GM06990 (cell line): ENCODE measurements at regions not wholly inside any gene's neighbourhood (a gene's known extent, or its start where the extent isn't known, plus 50 kb on each side); places are given as distances from the start of the nearest gene placed in this dataset.

ENCODE experiments used
- DNase-seq: peaks from one replicate; pipeline ENCODE4 v3.0.0-alpha.2; 2011; ENCODE audit not compliant: insufficient read length; ENCODE audit errors: extremely low read depth
- H3K27me3 ChIP-seq: replicated peaks from 2 replicates; pipeline ENCODE4 v1.6.0; 2011; ENCODE audit warnings: low read length; ENCODE audit not compliant: control insufficient read depth, insufficient read depth
- H3K36me3 ChIP-seq: 2 replicates; pipeline ENCODE4 v1.5.1; 2011; ENCODE audit warnings: low read length; ENCODE audit not compliant: control insufficient read depth, insufficient read depth
- H3K4me3 ChIP-seq: replicated peaks from 2 replicates; pipeline ENCODE4 v1.5.1; 2011; ENCODE audit warnings: low read depth, mild to moderate bottlenecking, control low read depth, low read length
- CTCF ChIP-seq: IDR thresholded peaks from 2 replicates; pipeline ENCODE4 v1.5.1; 2011; ENCODE audit warnings: low read length, control low read depth, mild to moderate bottlenecking, inconsistent platforms; ENCODE audit not compliant: insufficient read depth, poor library complexity, severe bottlenecking

- no peak overlapping the region for H3K4me3 ChIP-seq
- H3K36me3 ChIP-seq: no peaks in the 10 kb centered on the region
- no peak for TF ChIP-seq CTCF
- no peaks in the 10 kb centered on the region for H3K27me3 ChIP-seq
- no peak for DNase-seq
Measured at GRCh38 chr10:46234431-46235060, 52.3 kb upstream of the ANTXRL start.

GRCh38 chr10:46235705-46236545 is 50.9 kb upstream of the ANTXRL start:
- H3K36me3 ChIP-seq: no peaks in the 10 kb centered on the region
- H3K4me3 ChIP-seq: no peak overlapping the region
- no peak for TF ChIP-seq CTCF
- DNase-seq: no peak
- no peaks in the 10 kb centered on the region for H3K27me3 ChIP-seq

GRCh38 chr10:46236546-46236887 is 50.3 kb upstream of the ANTXRL start:
- no peak overlapping the region for H3K4me3 ChIP-seq
- H3K27me3 ChIP-seq: no peaks in the 10 kb centered on the region
- TF ChIP-seq CTCF: no peak
- no peak for DNase-seq
- no peaks in the 10 kb centered on the region for H3K36me3 ChIP-seq

- no peak for TF ChIP-seq CTCF
- H3K4me3 ChIP-seq: no peak overlapping the region
- H3K36me3 ChIP-seq: no peaks in the 10 kb centered on the region
- DNase-seq: no peak
- no peaks in the 10 kb centered on the region for H3K27me3 ChIP-seq
Measured at GRCh38 chr10:46236941-46237681, 49.7 kb upstream of the ANTXRL start.
